ENCODE measurements at regions not wholly inside any gene's neighbourhood (a gene's known extent, or its start where the extent isn't known, plus 50 kb on each side); places are given as distances from the start of the nearest gene placed in this dataset.
A peak's percentile ranks its signal among the peaks of the same experiment; 100 is the strongest.

GRCh38 chr20:19812056-19812455 lies 54.0 kb downstream of the RIN2 start:
- Histone ChIP-seq H3K4me3 (no peak overlapping the region), H3K4me1 (peaks cover 13 to 44% (median 30%) of the 10 kb centered on the region in 4 donors), H3K36me3 (peaks cover 0 to 18% (median 12%) of the 10 kb centered on the region in 4 donors), H3K27me3 (no peaks in the 10 kb centered on the region), H3K27ac (no peak overlapping the region), H3K9me3 (no peaks in the 10 kb centered on the region)
- no peak for DNase-seq
- TF ChIP-seq POLR2AphosphoS5 (IDR thresholded peaks at IDR 0.05) (no peak), CTCF (IDR thresholded peaks at IDR 0.05) (no peak), EP300 (IDR thresholded peaks at IDR 0.05) (no peak), POLR2A (IDR thresholded peaks at IDR 0.05) (no peak)
- 91 to 100% (median 93%) methylated on average over 1 of the region's 1 CpG for WGBS, 5 donors
- intact Hi-C loops (cut with DNase I; ENCODE audit: low total_unique reads): no loop called here

DNA sequence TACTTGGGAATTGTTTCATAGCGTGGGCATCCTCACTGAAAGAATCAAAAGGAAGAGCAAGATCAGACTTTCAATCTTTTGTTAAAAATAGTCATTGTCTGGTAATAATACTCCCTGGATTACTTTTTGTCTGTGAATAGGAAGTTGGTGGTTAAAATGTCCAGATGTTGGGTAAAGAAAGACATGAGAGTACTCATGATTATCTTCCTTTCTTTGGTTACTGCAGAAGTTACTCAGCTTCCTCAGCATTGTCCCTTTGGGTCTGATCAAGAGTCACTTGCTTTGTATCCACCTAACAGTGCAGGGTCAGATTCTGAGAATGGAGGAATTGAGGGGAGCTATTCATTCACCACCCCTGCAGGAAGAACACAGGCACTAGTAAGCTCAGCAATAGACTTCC lies 54.6 kb downstream of the RIN2 start:
- H3K27ac ChIP-seq: no peak overlapping the region

GRCh38 chr20:19813846-19814640 lies 56.0 kb downstream of the RIN2 start:
- no peak for TF ChIP-seq POLR2A (IDR thresholded peaks at IDR 0.05)
- no peak for TF ChIP-seq CTCF (IDR thresholded peaks at IDR 0.05)
- TF ChIP-seq EP300 (IDR thresholded peaks at IDR 0.05): no peak
- no peak for TF ChIP-seq POLR2AphosphoS5 (IDR thresholded peaks at IDR 0.05)
- no peaks in the 10 kb centered on the region for H3K27me3 ChIP-seq
- H3K4me3 ChIP-seq: no peak overlapping the region
- peak overlapping the region; percentile 22 to 69 (median 43) for H3K27ac ChIP-seq
- no peak for DNase-seq
- peaks cover 0 to 14% (median 10%) of the 10 kb centered on the region in 4 donors for H3K36me3 ChIP-seq
- H3K9me3 ChIP-seq: peaks cover 0 to 3% (median 0%) of the 10 kb centered on the region in 4 donors
- intact Hi-C loops (cut with DNase I; ENCODE audit: low total_unique reads): no loop called here
- H3K4me1 ChIP-seq: peaks cover 8 to 32% (median 20%) of the 10 kb centered on the region in 4 donors
- WGBS, 5 donors: 65 to 80% (median 77%) methylated on average over 9 of the region's 9 CpGs

More for the DNA sequence above, 54.6 kb downstream of the RIN2 start:
- DNase-seq: no peak
- intact Hi-C loops (cut with DNase I; ENCODE audit: low total_unique reads): no loop called here
- H3K4me3 ChIP-seq: no peak overlapping the region
- WGBS, 5 donors: 74 to 95% (median 89%) methylated on average over 1 of the region's 1 CpG
- no peaks in the 10 kb centered on the region for H3K27me3 ChIP-seq
- peaks cover 8 to 38% (median 23%) of the 10 kb centered on the region in 4 donors for H3K4me1 ChIP-seq
- peaks cover 0 to 18% (median 12%) of the 10 kb centered on the region in 4 donors for H3K36me3 ChIP-seq
- no peaks in the 10 kb centered on the region for H3K9me3 ChIP-seq
- TF ChIP-seq POLR2AphosphoS5 (IDR thresholded peaks at IDR 0.05) (no peak), POLR2A (IDR thresholded peaks at IDR 0.05) (no peak), CTCF (IDR thresholded peaks at IDR 0.05) (no peak), EP300 (IDR thresholded peaks at IDR 0.05) (no peak)

- H3K36me3 ChIP-seq: peaks cover 0 to 6% (median 2%) of the 10 kb centered on the region in 4 donors
- 19 to 46% (median 38%) methylated on average over 8 of the region's 8 CpGs for WGBS, 5 donors
- peaks cover 0 to 5% (median 0%) of the 10 kb centered on the region in 4 donors for H3K9me3 ChIP-seq
- H3K4me3 ChIP-seq: no peak overlapping the region
- DNase-seq: peak in 1 of 2 donors; percentile 41
- H3K27ac ChIP-seq: peak overlapping the region in 4 of 5 donors; percentile 43 to 69 (median 60)
- H3K4me1 ChIP-seq: peaks cover 8 to 32% (median 20%) of the 10 kb centered on the region in 4 donors
- no peaks in the 10 kb centered on the region for H3K27me3 ChIP-seq
- TF ChIP-seq EP300 (IDR thresholded peaks at IDR 0.05) (no peak), POLR2AphosphoS5 (IDR thresholded peaks at IDR 0.05) (peak in 1 of 3 donors; percentile 75)
- intact Hi-C loops (cut with DNase I; ENCODE audit: low total_unique reads): no loop called here
These were observed 57.5 kb downstream of the RIN2 start for GRCh38 chr20:19815553-19815991.

Measured in stomach (tissue), 8 donors.